ENCODE measurements at regions not wholly inside any gene's neighbourhood (a gene's known extent, or its start where the extent isn't known, plus 50 kb on each side); places are given as distances from the start of the nearest gene placed in this dataset.

- no peak for TF ChIP-seq POLR2A (IDR thresholded peaks at IDR 0.05; ENCODE audit: low read length)
- TF ChIP-seq GATA1 (IDR thresholded peaks at IDR 0.05; ENCODE audit: low read depth, low read length): no peak
Measured at GRCh38 chr4:83664741-83665140, 128.8 kb downstream of the GPAT3 start.
